GM21529 (cell line): ENCODE measurements at regions not wholly inside any gene's neighbourhood (a gene's known extent, or its start where the extent isn't known, plus 50 kb on each side); places are given as distances from the start of the nearest gene placed in this dataset.

Source experiments
- ATAC-seq: cut with Tn5 transposase; IDR thresholded peaks from one replicate; pipeline ENCODE4 v1.9.1; 2021; ENCODE audit not compliant: unreplicated experiment

DNA sequence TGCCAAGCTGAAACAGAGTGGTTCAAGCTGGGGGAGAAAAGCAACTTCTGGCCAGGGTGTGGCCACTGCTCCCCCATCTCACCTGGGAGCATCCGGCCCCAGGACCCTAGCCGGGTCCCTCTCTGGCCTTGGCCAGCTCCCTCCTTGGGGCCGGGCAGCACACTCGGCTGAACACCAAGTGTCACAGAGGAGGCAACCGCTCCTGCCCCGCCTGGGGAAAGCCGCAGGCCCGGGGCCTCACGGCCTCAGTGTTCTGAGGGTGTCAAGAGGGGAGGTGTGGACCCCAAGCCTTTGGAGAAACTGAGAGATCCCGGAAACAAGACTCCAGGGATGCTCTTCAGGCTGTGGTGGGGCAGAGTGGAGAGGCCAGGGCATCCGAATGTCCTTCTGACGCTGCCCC is 88.4 kb downstream of the ENGASE start:
- no peak for ATAC-seq

DNA sequence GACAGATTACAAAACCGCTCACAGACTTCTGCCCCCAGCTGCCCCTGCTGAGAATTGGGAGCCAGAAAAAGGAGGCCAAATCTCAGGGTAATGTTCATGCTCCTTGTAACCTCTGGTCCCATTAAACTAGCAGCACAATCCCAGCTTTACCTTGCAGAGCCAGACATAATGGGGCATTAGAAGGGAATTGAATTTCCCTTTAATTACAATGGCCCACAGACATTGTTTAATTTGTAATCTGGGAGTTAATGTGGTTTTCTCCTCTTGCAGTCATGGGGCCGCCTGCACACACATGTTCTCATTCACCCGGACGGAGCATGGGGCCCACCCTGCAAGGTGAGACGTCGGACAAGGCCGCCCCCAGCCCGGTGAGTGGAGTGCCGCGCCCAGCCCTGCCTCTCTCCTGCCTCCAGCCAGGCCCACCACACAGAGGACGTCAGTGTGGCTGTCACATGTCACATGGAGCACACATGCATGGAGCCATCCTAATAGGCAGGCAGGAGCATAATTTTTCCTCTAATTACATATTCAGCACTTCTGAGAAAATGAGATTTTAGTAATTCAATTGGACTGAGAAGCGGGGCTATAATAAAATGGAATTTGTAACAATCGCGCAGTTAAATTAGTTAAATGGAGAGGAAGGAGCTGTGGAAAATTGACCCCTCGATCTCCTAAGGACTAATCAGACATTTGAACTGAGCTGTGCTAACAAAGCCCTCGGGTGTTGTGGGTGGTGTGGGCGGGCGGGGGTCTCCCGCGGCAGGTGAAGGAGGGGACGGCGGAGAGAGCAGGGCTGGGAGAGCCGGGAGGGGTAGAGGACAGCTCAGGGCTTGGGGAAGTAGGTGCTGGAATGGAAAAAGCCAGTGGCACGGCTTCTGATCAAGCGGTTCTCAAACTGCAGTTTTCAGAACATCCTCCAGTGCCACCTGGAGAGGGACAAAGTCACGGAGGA is 87.7 kb downstream of the ENGASE start:
- no peak for ATAC-seq

DNA sequence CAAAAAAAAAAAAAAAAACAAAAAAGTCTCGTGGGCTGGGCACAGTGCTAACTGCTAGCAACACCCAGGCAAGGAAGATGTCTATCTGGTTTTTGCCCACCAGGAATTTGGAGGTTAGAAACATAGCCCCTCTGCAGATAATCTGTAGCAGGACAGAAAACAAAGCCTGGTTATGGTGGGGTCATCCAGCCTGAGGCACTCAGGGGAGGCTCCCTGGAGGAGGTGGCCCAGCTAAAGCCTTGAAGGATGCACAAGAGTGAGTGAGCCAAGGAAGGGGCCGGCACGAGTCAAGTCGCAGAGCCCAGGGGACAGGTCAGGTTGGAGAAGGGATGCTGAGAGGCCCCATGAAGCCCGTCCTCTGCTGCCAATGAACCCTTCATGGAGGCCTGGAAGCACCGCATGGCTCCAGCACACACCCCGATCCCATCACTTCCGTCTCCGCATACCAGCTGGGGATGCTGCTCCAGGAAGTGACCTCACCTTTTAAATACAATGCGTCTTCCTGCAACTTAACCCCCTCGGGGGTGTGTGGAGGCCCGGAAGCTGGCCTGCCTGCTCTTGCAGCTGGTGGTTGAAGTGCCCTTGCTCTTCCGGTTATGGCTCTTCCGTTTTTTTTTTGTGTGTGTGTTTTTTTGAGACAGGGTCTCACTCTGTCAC is 86.5 kb downstream of the ENGASE start:
- ATAC-seq: no peak

DNA sequence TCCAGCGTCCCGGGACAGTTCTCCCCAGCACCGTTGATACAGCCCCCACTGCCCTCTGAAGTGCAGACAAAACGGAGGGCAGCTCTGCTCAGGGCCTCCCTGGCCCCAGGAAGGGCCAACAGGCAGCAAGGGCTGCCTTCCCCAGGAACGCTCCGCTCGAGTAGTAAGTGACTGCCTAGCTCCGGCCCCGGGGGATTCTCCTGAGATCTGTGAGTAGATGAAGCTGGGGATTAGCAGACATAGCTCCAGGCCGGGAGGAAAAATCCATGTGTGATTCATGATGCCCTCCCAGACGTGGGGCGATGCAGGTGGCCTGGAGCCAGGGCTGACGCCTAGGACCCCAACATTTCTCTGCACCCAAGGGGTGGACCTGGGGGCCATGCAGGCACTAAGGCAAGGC is 85.3 kb downstream of the ENGASE start:
- ATAC-seq: no peak

DNA sequence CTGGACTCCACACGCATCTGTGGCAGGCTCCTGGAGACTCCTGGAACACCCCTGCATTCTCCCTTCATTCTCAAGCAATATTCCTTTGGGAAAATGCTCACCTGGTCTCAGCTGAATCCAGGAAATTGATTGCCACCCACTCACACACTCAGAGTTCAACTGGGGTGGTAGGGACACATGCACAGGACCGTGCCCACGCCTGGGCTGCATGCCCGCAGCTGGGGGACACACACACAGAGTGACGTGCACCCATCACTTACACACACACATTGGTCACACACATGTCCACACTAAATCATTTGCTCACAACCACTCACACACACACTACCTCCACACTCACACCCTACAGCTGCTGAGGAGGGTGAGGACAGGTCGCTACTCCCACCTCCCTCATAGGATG is 84.8 kb downstream of the ENGASE start:
- ATAC-seq: no peak

DNA sequence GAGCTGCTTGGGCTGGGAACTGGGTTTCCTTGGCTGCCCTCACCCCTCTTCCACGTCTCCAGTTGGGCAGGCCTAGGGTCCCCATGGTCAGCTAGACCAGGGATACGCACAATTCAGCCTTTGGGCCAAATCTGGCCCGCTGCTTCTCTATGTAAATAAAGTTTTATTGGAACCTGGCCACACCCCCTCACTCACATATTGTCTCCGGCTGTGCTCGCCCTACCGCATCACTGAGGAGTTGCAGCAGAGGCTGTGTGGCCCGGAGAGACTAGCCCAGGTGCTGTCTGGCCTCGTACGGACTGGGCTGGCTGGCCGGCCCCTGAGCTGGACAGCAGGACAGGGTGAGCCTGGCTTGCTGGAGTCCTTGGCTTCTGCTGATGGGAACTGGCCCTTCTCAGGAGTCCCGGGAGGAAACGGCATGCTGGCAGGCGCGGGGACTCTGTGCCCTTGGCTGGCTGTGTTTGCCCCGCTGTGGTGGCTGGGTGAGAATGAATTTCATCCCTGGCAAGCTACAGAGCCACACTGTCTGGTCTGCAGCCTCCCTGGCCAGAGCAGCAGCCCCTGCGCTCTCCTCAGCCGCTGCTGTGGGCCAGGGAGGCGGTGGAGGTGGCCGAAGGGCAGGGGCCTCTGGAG is 82.0 kb downstream of the ENGASE start:
- no peak for ATAC-seq

DNA sequence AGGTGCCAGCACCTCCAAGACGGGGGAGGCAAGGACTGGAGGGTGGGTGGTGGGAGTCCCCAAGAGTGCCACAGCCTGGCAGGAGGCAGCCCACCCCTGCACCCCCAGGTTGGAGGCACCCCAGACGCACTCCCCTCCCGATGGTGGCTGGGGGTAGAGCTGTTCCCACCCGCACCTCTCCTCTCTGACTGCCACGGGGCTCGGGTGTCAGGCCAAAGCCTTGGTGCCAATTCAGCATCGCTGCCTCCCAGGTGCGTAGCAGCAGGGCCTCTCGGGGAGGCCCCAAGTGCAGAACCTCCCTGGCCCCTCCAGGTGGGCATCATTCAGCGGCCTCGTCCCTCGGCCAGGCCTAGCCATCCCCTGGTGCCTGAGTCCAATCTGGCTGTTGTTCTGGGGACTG is 81.1 kb downstream of the ENGASE start:
- no peak for ATAC-seq

DNA sequence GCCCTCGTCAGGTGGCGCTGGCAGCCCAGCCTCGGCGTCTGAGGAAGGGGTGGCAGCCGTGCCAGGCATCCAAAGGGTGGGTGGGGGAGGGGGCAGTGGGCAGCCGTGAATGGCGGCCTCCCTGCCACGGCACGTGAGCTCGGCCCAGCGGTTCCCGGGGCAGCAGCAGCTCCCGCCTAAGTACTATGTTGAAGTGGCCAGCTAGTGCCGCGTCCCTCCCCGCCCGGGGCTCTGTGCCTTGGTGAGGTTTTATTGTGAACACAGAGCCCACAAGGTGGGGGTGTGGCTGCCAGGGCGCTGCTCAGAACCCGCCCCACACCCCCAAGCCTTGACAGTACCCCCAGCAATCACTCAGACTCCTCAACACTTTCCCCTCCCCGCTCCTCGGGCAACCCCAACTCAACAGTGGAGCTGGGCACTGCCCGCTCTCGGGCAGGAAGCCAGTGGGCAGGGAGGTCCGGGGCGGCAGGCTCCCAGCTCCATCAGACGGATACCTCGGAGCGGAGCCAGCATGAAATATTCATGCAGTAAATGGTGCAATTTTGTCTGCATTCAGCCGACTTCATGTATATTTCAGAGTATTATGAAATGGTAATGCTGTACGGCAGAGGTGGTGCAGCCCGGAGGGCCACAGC is 80.4 kb downstream of the ENGASE start:
- no peak for ATAC-seq

DNA sequence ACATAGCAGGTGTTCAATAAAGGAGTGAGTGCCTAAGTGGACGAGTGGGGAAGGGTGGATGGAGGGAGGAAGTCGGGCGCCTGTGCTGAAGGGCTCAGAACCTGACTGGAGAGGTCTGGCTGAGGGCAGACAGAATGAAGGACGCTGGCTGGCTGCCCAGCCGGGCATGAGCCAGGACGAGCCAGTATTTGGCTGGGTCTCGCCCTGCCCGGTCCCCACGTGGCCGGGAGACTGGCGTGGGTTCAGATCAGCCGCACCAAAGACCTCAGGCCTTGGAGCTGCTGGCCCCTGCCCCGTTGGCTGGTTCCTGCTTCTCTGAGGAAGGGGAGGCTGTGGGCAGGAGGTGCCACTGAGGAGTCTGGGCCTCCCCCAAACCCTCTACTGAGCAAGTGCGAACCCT is 79.8 kb downstream of the ENGASE start:
- ATAC-seq: no peak

DNA sequence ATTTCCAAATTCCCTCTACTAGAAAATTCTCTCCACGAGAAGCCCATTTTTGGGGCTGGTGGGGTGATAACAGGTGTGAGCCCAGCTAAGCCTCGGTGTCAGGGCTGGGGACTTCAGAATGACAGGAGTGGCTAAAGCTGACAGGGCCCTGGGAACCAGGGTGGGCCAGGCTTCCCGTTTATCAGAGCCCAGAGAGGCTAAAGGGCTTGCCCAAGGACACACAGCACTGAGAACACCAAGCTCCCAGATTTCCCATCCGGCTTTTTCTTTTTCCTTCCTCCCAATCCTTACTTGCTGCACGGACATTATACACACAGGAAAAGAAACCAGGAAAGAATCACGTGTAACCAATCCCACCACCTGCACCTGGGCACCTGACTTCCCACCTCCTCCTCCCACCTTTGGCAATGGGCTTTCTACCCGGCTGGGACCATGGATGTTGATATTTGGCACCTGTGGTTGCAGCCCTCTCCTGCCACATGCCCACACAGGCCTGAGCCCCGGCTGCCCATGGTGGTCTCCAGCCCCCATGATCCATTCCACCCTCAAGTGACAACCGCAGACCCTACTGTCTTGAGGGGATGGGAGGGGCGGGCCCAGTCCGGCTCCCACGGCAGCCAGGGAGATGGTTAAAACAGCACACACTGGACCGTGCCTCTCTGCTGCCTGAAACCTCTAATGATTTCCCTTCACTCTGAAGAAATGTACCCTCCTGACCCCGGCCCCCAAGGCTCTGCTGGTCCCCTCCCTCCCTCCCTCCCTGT is 78.9 kb downstream of the ENGASE start:
- ATAC-seq: no peak

DNA sequence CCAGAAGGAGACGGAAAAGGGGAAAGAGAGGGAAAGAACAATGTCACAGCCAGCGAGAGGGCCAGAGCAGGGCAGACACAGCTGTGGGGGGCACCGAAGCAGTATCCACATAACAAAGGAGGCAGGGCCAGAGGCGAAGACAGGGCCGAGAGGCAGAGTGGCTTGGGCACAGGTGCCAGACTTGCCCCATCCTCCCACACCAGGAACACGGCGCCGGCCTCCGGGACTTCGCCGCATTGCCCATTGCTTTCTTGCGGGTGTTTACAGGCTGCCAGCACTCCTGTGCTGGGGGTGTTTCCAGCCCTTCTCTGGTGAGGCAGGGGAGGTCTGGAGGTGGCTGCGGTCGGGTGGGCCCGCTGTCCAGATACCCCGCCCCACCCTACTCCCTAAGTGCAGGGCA is 78.0 kb downstream of the ENGASE start:
- no peak for ATAC-seq

DNA sequence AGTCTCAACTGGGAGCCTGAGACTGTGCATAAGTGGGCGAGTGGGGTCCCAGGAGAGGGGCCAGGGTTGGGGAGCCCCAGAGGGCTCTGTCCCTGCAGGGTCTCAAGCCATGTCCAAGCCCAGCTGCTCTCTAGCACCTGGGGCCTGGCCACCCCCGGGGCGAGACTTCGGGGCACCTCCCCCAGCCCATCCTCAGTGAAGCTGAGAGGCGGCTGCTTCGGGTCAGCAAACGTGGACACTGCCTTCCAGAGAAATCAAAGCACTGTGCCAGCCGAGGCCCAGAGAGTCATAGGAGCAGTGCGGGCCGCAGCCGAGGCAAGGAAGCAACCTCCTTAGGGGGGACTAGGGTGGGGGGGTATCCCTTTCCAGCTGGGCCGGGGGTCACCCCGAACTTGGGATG is 77.5 kb downstream of the ENGASE start:
- no peak for ATAC-seq

DNA sequence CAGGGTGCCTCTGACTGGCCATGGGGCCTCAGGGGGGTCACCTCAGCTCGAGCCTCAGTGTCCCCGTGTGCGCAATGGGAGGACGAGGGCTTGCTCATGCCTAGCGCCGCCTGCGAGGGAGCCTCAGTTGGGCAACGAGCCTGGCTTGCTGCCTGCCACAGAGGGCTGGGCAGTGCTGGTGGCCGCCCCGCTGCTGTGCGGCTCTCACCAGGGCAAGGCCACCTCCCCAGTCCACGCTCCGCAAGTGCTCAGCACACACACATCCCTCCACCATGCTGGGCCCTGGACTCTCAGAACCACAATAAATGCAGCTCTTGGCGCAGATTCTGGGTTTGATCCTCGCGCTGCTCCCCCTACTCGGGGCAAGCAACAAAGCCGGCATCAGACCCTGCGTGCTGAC is 76.2 kb downstream of the ENGASE start:
- no peak for ATAC-seq

DNA sequence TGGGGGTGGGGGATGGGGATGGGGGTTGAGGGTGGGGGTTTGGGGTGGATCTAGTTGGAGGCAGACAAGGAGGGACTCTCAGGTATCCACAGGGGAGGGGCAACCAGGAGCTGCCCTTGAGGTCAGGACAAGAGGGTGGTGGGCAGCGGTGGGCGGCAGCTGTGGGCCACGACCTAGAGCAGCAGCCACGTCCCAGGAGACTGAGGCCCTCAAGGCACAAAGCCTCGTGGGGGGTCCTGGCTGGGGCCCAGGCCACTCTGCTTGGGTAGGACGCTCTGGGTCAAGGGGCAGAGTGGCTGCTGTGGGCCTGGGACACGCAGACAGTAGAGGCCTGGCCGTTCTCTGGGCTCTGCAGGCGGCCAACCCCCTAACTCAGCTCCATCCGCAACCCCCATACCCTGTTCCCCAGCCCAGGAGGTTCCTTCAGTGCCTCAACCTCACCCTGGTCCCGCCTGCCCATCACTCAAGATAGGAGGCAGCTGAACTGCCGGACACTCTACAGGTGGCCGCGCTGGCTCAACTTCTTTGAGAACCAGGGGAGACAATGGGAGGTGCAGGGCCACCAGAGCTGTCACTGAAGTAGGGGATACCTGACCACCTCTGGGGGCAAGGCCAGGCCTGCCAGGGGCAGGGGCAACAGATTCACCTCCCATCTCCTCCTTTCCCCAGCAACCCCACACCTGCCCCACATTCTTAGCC is 75.6 kb downstream of the ENGASE start:
- ATAC-seq: no peak

DNA sequence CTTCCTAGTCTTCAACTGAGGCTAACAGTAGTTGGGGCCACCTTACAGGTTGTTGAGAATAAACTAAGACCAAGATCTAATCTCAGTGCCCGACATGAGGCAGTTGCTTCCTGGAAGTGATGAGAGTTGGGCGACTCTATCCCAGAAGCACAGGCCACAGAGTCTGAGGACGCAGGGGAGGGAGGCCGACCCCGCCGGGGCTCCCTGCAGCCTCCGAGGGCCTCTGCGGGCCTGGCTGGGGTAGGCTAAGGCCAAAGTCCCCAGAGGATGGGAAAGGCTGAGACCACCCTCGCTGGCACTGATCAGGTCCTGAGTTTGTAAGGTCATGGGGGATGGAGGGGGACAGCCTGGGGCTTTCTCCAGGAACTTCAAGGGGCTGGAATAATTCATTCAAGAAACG is 74.0 kb downstream of the ENGASE start:
- ATAC-seq: no peak

DNA sequence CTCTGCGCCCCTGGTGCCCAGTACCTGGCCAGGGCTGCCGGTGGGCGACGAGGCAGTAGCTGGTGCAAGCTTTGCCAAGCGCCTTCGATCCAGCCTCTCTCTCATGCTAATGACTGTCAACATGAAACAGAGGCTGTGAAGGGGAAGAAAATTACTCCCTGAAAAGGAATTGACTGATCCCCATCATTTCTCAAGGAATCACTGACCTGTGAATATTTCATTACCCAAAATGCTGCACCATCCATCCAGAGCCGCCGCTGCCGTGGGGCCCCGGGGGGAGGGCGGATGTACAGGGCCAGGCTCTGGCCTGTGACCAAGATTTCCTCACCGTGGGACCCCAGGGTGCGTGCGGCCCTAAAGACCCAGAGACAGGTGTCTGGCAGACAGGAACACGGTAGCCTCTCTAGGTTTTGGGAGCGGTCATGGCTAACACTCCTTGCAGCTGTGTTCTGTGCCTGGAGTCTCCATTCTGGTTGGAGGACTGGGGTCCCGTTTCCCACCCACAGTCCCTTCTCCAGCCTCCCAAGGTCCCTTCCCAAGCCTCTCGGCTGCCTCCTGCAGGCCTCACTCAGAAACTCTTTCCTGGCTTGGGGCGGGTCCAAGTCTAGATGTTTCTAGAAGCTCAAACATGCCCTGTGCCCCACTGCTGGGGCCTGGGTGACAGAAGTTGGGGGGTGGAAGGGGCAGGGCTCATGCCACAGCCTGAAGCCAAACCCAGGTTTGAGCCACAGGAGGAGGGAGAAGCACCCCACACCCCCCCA is 73.3 kb downstream of the ENGASE start:
- no peak for ATAC-seq

DNA sequence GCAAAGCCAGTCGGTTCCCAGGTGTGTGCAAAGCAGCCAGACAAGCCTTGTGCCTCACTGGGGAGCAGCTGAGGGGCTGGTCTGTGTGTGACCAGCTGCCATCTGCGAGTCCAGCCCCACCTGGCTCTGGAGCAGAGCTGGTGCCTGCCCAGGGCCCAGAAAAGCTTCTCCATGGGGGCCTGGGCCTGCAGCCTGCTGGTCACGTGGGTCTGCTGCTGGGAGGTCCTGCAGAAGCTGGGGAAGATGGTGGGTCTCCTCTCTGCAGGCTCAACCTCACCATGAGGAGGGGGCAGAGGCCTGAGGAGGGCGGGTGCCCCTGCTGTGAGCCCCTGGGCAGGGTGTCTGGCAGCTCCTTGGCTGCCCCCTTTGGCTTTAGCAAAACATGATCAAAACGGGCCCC is 71.9 kb downstream of the ENGASE start:
- no peak for ATAC-seq

DNA sequence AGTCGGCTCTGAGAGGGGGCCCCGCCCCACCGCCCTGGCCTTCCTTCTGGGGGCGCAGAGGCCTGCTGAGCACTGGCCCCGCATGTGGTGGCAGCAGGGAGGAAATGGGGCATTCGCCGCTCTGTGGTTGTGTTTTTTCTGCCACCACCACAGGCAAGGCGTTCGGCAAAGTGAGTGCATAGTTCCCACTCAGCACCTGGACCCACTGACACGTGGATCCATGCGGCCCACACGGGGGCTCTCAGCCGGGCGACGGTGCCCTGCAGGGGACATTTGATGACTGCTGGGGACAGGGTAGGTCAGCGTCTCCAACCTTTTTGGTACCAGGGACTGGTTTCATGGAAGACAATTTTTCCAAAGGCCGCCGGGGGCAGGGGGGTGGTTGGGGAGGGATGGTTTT is 70.9 kb downstream of the ENGASE start:
- no peak for ATAC-seq

DNA sequence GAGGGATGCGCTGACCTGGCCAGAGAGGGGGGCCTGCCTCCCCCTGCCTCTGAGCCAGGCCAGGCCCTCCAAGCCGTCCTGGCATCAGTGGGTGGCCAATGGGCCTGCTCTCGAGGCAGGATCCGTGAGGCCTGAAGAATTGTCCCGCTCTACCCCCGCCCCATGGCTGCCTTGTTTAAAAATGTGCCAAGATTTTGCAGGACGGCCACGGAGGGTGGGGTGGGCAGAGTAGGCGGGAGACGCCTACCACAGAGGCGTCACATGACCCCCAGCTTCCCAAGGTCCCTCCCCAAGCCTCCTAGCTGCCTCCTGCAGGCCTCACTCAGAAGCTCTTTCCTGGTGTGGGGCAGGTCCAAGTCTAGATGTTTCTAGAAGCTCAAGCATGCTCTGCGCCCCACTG is 69.5 kb downstream of the ENGASE start:
- ATAC-seq: no peak

DNA sequence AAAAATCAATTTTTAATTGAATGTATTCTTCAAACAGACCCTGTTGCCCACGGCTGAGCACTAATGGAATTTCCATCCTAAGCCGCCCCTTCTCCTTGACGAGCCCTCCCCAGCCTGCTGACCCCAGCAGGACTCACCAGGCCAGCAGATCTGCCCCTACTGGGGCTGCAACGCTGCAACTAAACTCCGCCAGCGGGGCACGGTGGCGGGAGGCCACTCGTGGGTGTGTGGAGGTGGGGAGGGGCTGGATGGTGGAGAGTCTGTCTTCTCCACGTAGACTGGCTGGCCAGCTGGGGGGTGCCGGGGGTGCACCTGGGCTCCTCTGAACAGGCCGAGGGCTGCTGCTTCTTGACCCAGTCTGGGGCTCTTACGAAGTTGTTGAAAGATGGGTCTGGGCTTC is 67.8 kb downstream of the ENGASE start:
- no peak for ATAC-seq
